Panc1 (cell line): ENCODE measurements at regions not wholly inside any gene's neighbourhood (a gene's known extent, or its start where the extent isn't known, plus 50 kb on each side); places are given as distances from the start of the nearest gene placed in this dataset.

Experiments
- ATAC-seq: fragments of 200-7000 bp; cut with Tn5 transposase; 2 replicates; pipeline ENCODE4 v1.9.1; 2020; ENCODE audit warnings: mild to moderate bottlenecking, moderate library complexity
- BruUV-seq: library from RNA; stranded (reverse); fragments of 400-500 nt; replicated peaks from 2 replicates; lab custom pipeline; 2021; lab: Mats Ljungman, UMichigan
- CTCF ChIA-PET: fragments of 300-600 bp; sonication (Branson Sonifier 250); formaldehyde crosslinking; loops from one replicate; lab custom pipeline; 2022; ENCODE audit warnings: antibody characterized with exemption; lab: Charles Lee
- POLR2A ChIA-PET: fragments of 300-600 bp; sonication (Branson Sonifier 250); formaldehyde crosslinking; loops from one replicate; lab custom pipeline; 2022; ENCODE audit warnings: antibody characterized with exemption; lab: Charles Lee
- DNase-seq: peaks from one replicate; pipeline ENCODE4 v3.0.0-alpha.2; 2010; ENCODE audit warnings: low read depth, low spot score
- H3K27ac ChIP-seq: 2 replicates; pipeline ENCODE4 v1.5.1; 2011; ENCODE audit warnings: mild to moderate bottlenecking, low read length, inconsistent platforms
- H3K27me3 ChIP-seq: fragments of 200-500 bp; sonication (Bioruptor generic); 2 replicates; pipeline ENCODE4 v1.6.0; 2014; ENCODE audit warnings: low read length, inconsistent platforms; ENCODE audit not compliant: control insufficient read depth, insufficient read depth
- H3K36me3 ChIP-seq: fragments of 200-500 bp; sonication (Bioruptor generic); 2 replicates; pipeline ENCODE4 v1.5.1; 2014; ENCODE audit warnings: inconsistent platforms, mild to moderate bottlenecking, low read length, moderate library complexity; ENCODE audit not compliant: control insufficient read depth, insufficient read depth
- H3K4me1 ChIP-seq: 2 replicates; pipeline ENCODE4 v1.5.1; 2011; ENCODE audit warnings: inconsistent platforms, mild to moderate bottlenecking, low read length, moderate library complexity; ENCODE audit not compliant: control insufficient read depth, insufficient read depth
- H3K4me3 ChIP-seq, 2 experiments: 2 replicates each; pipeline ENCODE4 v1.5.1; 2011 to 2012; ENCODE audit warnings: low read depth in 2 of 2, low read length in 2 of 2, mild to moderate bottlenecking in 2 of 2, inconsistent platforms in 1 of 2, moderate library complexity in 1 of 2
- H3K9me3 ChIP-seq: fragments of 200-500 bp; sonication (Bioruptor generic); 2 replicates; pipeline ENCODE4 v1.5.1; 2014; ENCODE audit warnings: low read depth, mild to moderate bottlenecking, inconsistent platforms, low read length, moderate library complexity; ENCODE audit not compliant: control insufficient read depth, insufficient read depth
- CTCF ChIP-seq: fragments of 450-650 bp; IDR thresholded peaks from 2 replicates; pipeline ENCODE4 v1.5.1; 2017; ENCODE audit warnings: mild to moderate bottlenecking
- POLR2AphosphoS5 ChIP-seq: IDR thresholded peaks from 2 replicates; pipeline ENCODE4 v1.6.1; 2012; ENCODE audit warnings: mild to moderate bottlenecking, low read depth, low read length, moderate library complexity
- REST ChIP-seq, 2 experiments: IDR thresholded peaks; 2 replicates each; pipeline ENCODE4 v1.6.1; 2011 to 2012; ENCODE audit warnings: low read depth in 2 of 2, control low read depth in 1 of 2, low read length in 1 of 2, mild to moderate bottlenecking in 1 of 2, moderate library complexity in 1 of 2; ENCODE audit not compliant: insufficient read depth in 1 of 2
- SIN3A ChIP-seq: IDR thresholded peaks from 2 replicates; pipeline ENCODE4 v1.6.1; 2012; ENCODE audit warnings: low read depth, mild to moderate bottlenecking, low read length, moderate library complexity, borderline replicate concordance; ENCODE audit not compliant: insufficient read depth
- TCF7L2 ChIP-seq: IDR thresholded peaks from 2 replicates; pipeline ENCODE4 v1.6.1; 2011; ENCODE audit warnings: mild to moderate bottlenecking, low read depth, low read length, inconsistent platforms
- in situ Hi-C: cut with HindIII; loops from 2 replicates; pipeline ENCODE4 v1.10.0; 2016; ENCODE audit warnings: low sequenced_read_pairs, low pct_unique_long_range_greater_than_20kb
- intact Hi-C: fragments of 100-400 bp; cut with micrococcal nuclease; formaldehyde crosslinking; loops from one replicate; pipeline ENCODE4 v1.10.0; 2022; ENCODE audit not compliant: unreplicated experiment

- in situ Hi-C loops = no loop called here
- Histone ChIP-seq H3K9me3 (no peaks in the 10 kb centered on the region), H3K27ac (no peak overlapping the region), H3K36me3 (no peaks in the 10 kb centered on the region), H3K4me1 (no peaks in the 10 kb centered on the region), H3K4me3 (no peak overlapping the region), H3K27me3 (no peaks in the 10 kb centered on the region)
- intact Hi-C loops = no loop called here
- POLR2A ChIA-PET = no interaction called here
- ATAC-seq (no peak), DNase-seq (no peak)
- no TSS peak for BruUV-seq
- no peak for TF ChIP-seq SIN3A
- CTCF ChIA-PET = no interaction called here
These were observed 599.0 kb downstream of the RAB28 start for GRCh38 chr4:12884846-12885796.

DNA sequence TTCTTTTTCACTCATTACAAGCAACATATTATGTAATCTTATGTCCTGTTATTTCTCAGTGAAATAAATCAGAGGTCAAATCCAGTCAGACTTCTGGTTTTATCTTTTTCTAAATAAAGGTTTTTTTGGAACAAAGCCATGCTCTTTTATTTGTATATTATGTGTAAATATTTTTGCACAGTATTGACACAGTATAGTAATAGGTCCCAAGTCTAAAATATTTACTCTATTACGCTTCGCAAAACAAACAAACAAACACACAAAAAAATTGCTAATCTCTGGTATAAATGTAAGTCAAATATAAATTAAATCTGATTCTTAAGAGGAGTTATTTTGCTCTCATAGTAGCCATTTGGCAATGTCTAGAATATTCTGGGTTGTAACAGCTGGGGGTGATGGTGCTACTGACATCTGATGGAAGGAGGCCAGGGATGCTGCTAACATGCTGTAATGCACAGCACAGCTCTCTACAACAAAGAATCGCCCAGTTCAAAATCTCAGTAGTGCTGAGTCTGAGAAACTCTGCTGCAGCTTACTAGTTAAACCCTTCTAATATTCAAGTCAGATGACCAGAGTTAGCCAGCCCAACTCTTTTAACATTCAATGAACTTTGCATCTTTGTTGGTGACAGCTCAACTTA lies 602.1 kb downstream of the RAB28 start:
- CTCF ChIA-PET = no interaction called here
- no peak for TF ChIP-seq TCF7L2
- intact Hi-C loops = no loop called here

DNA sequence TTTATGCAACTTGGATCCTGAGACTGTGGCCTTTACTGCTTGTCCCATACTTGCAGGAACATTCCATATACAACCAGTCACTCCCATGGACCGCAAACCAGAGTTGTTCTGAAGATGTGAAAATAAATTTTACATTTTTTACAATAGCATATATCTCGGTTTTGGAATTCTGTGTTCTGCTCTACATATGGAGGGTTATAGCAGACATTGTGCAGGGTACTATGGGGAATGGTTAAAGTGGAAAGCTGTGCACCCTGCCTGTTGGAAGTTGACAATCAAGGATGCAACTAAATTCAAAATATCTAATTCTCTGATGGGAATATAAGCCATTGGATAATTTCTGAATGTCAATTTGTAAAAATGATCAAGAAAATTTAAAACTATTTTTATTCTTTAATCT lies 603.3 kb downstream of the RAB28 start:
- in situ Hi-C loops (no loop called here), intact Hi-C loops (no loop called here)
- Histone ChIP-seq H3K36me3 (no peaks in the 10 kb centered on the region), H3K27me3 (no peaks in the 10 kb centered on the region), H3K4me3 (no peak overlapping the region), H3K9me3 (no peaks in the 10 kb centered on the region), H3K4me1 (no peaks in the 10 kb centered on the region), H3K27ac (no peak overlapping the region)
- ATAC-seq (no peak), DNase-seq (no peak)
- no TSS peak for BruUV-seq
- TF ChIP-seq POLR2AphosphoS5 = no peak
- TF ChIP-seq CTCF = no peak
- TF ChIP-seq REST (IDR thresholded peaks at IDR 0.05; ENCODE audit: insufficient read depth in 1 of 2, low read depth in 2 of 2, low read length in 1 of 2) = no peak
- no peak for TF ChIP-seq SIN3A
- no peak for TF ChIP-seq TCF7L2
- POLR2A ChIA-PET = no interaction called here
- CTCF ChIA-PET = no interaction called here

More for the DNA sequence above, 602.1 kb downstream of the RAB28 start:
- Histone ChIP-seq H3K36me3 (no peaks in the 10 kb centered on the region), H3K4me1 (no peaks in the 10 kb centered on the region), H3K27ac (no peak overlapping the region), H3K4me3 (no peak overlapping the region), H3K9me3 (no peaks in the 10 kb centered on the region), H3K27me3 (no peaks in the 10 kb centered on the region)
- no TSS peak for BruUV-seq
- ATAC-seq (no peak), DNase-seq (no peak)
- in situ Hi-C loops = no loop called here
- POLR2A ChIA-PET = no interaction called here
